ENCODE measurements at regions not wholly inside any gene's neighbourhood (a gene's known extent, or its start where the extent isn't known, plus 50 kb on each side); places are given as distances from the start of the nearest gene placed in this dataset.

DNA sequence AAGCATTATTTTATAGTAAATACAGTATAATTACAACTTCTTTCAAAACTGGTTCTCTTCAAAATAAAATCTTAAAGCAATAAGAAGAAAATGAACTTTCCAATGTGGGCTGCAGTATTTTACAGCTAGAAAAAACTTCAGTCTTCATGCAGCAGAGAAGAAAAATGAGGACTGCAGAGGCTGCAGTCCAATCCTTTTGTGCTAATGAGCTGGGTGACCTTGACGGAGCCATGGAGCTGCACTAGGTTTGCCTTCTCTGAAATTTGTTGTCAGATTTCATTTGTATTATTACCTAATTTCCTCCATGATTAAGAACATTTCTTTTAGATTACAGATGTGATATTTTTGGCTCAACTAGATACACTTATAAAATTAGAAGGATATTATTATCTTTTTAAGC, 245.2 kb upstream of the ADAMTS3 start:
- TF ChIP-seq SUZ12 (IDR thresholded peaks at IDR 0.05; ENCODE audit: extremely low read depth, insufficient read depth, insufficient read length) = no peak
- TF ChIP-seq YY1 (IDR thresholded peaks at IDR 0.05; ENCODE audit: insufficient read depth, insufficient read length) = no peak
